Upper lobe of left lung (tissue), 4 donors: ENCODE measurements at regions not wholly inside any gene's neighbourhood (a gene's known extent, or its start where the extent isn't known, plus 50 kb on each side); places are given as distances from the start of the nearest gene placed in this dataset.

Experiments
- CTCF ChIP-seq, 6 experiments: fragments of 450-650 bp in 4 of 6; fragments of 200-600 bp in 2 of 6; sonication (generic) in 2 of 6; IDR thresholded peaks; one replicate each; pipeline ENCODE4 v1.5.1; 2016 to 2019; ENCODE audit warnings: antibody characterized with exemption in 6 of 6
- EP300 ChIP-seq, 4 donors: sonication (generic); formaldehyde crosslinking; IDR thresholded peaks; one replicate each; pipeline ENCODE4 v1.5.1; 2017; ENCODE audit warnings: antibody characterized with exemption in 4 of 4, control low read depth in 2 of 4
- POLR2AphosphoS5 ChIP-seq, 2 donors: sonication (generic); formaldehyde crosslinking; IDR thresholded peaks; one replicate each; pipeline ENCODE4 v1.5.1; 2017; ENCODE audit warnings: antibody characterized with exemption in 2 of 2

- no peak for TF ChIP-seq EP300 (IDR thresholded peaks at IDR 0.05)
- no peak for TF ChIP-seq POLR2AphosphoS5 (IDR thresholded peaks at IDR 0.05)
- no peak for TF ChIP-seq CTCF (IDR thresholded peaks at IDR 0.05)
Measured at GRCh38 chr2:118301248-118301647, 213.0 kb downstream of the INSIG2 start.
